ENCODE measurements at regions not wholly inside any gene's neighbourhood (a gene's known extent, or its start where the extent isn't known, plus 50 kb on each side); places are given as distances from the start of the nearest gene placed in this dataset.

- Histone ChIP-seq H3K4me2 (ENCODE audit: insufficient read depth, low read length) (no peak overlapping the region), H3K36me3 (ENCODE audit: insufficient read depth, low read length) (no peaks in the 10 kb centered on the region), H4K20me1 (ENCODE audit: insufficient read depth, low read length) (no peaks in the 10 kb centered on the region), H3K4me3 (ENCODE audit: insufficient read depth, low read length) (no peak overlapping the region), H3K79me2 (ENCODE audit: insufficient read depth, low read length) (no peaks in the 10 kb centered on the region), H2AFZ (ENCODE audit: low read length) (no peak overlapping the region), H3K27me3 (ENCODE audit: insufficient read depth, low read length) (no peaks in the 10 kb centered on the region), H3K9me3 (ENCODE audit: low read depth, low read length) (no peaks in the 10 kb centered on the region), H3K4me1 (ENCODE audit: insufficient read depth, low read length) (no peaks in the 10 kb centered on the region), H3K27ac (ENCODE audit: low read depth, low read length) (no peak overlapping the region)
- no peak for TF ChIP-seq CTCF (IDR thresholded peaks at IDR 0.05; ENCODE audit: extremely low read depth, low read depth, low read length)
- no peak for DNase-seq (ENCODE audit: insufficient read length, low spot score, missing footprints)
Measured at GRCh38 chr20:39225536-39225935, 263.4 kb downstream of the DHX35 start.

DNA sequence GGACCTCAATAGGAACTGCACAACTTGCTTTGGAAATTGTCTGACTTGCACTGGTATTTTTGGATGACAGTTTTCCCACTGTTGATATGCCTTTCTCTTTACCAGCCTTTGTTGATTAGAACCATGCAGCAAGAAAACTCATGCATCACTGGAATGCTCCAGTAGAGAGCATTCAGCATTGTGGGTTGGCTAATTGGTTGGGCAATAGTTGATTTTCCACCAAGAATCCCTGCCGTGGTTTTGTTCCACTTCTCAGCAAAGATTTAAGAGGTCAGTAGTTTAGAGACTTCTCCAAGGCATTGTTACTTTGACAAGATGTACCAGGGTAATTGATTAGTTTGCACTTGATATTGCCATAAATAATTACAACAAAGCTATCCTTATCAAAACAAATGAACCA is 260.0 kb downstream of the DHX35 start:
- no peak for TF ChIP-seq CTCF (IDR thresholded peaks at IDR 0.05; ENCODE audit: extremely low read depth, low read depth, low read length)
- H3K79me2 ChIP-seq (ENCODE audit: insufficient read depth, low read length): no peaks in the 10 kb centered on the region
- no peaks in the 10 kb centered on the region for H4K20me1 ChIP-seq (ENCODE audit: insufficient read depth, low read length)
- no peaks in the 10 kb centered on the region for H3K27me3 ChIP-seq (ENCODE audit: insufficient read depth, low read length)
- H2AFZ ChIP-seq (ENCODE audit: low read length): no peak overlapping the region
- H3K9me3 ChIP-seq (ENCODE audit: low read depth, low read length): no peaks in the 10 kb centered on the region
- H3K4me1 ChIP-seq (ENCODE audit: insufficient read depth, low read length): no peaks in the 10 kb centered on the region
- no peak overlapping the region for H3K4me3 ChIP-seq (ENCODE audit: insufficient read depth, low read length)
- H3K4me2 ChIP-seq (ENCODE audit: insufficient read depth, low read length): no peak overlapping the region
- DNase-seq (ENCODE audit: insufficient read length, low spot score, missing footprints): no peak
- no peaks in the 10 kb centered on the region for H3K36me3 ChIP-seq (ENCODE audit: insufficient read depth, low read length)
- no peak overlapping the region for H3K27ac ChIP-seq (ENCODE audit: low read depth, low read length)

- Histone ChIP-seq H3K4me3 (ENCODE audit: insufficient read depth, low read length) (no peak overlapping the region), H3K27me3 (ENCODE audit: insufficient read depth, low read length) (no peaks in the 10 kb centered on the region), H3K4me2 (ENCODE audit: insufficient read depth, low read length) (no peak overlapping the region), H4K20me1 (ENCODE audit: insufficient read depth, low read length) (no peaks in the 10 kb centered on the region), H3K9me3 (ENCODE audit: low read depth, low read length) (no peaks in the 10 kb centered on the region), H2AFZ (ENCODE audit: low read length) (no peak overlapping the region), H3K4me1 (ENCODE audit: insufficient read depth, low read length) (no peaks in the 10 kb centered on the region), H3K27ac (ENCODE audit: low read depth, low read length) (no peak overlapping the region), H3K36me3 (ENCODE audit: insufficient read depth, low read length) (no peaks in the 10 kb centered on the region), H3K79me2 (ENCODE audit: insufficient read depth, low read length) (no peaks in the 10 kb centered on the region)
- no peak for DNase-seq (ENCODE audit: insufficient read length, low spot score, missing footprints)
- TF ChIP-seq CTCF (IDR thresholded peaks at IDR 0.05; ENCODE audit: extremely low read depth, low read depth, low read length): no peak
Measured at GRCh38 chr20:39216195-39216594, 254.1 kb downstream of the DHX35 start.

- H3K9me3 ChIP-seq (ENCODE audit: low read depth, low read length): no peaks in the 10 kb centered on the region
- TF ChIP-seq CTCF (IDR thresholded peaks at IDR 0.05; ENCODE audit: extremely low read depth, low read depth, low read length): no peak
- no peak overlapping the region for H3K4me2 ChIP-seq (ENCODE audit: insufficient read depth, low read length)
- no peak for DNase-seq (ENCODE audit: insufficient read length, low spot score, missing footprints)
- no peaks in the 10 kb centered on the region for H3K27me3 ChIP-seq (ENCODE audit: insufficient read depth, low read length)
- H3K4me1 ChIP-seq (ENCODE audit: insufficient read depth, low read length): no peaks in the 10 kb centered on the region
- no peak overlapping the region for H2AFZ ChIP-seq (ENCODE audit: low read length)
- no peaks in the 10 kb centered on the region for H3K79me2 ChIP-seq (ENCODE audit: insufficient read depth, low read length)
- H3K4me3 ChIP-seq (ENCODE audit: insufficient read depth, low read length): no peak overlapping the region
- no peaks in the 10 kb centered on the region for H3K36me3 ChIP-seq (ENCODE audit: insufficient read depth, low read length)
- H3K27ac ChIP-seq (ENCODE audit: low read depth, low read length): no peak overlapping the region
- H4K20me1 ChIP-seq (ENCODE audit: insufficient read depth, low read length): no peaks in the 10 kb centered on the region
Measured at GRCh38 chr20:39214828-39215227, 252.7 kb downstream of the DHX35 start.
